Fibroblast of lung (primary cell): ENCODE measurements at regions not wholly inside any gene's neighbourhood (a gene's known extent, or its start where the extent isn't known, plus 50 kb on each side); places are given as distances from the start of the nearest gene placed in this dataset.
"Not testable (repeated sequence)": the region's sequence is repeated elsewhere in the genome, so short reads cannot be mapped to it uniquely, and the experiment has no call there.

ENCODE experiments used
- DNase-seq, 2 donors: peaks; one replicate each; pipeline versions ENCODE4 v3.0.0 to v3.0.0-alpha.2; 2010; ENCODE audit warnings: low read depth in 2 of 2
- H2AFZ ChIP-seq: 2 replicates; pipeline ENCODE4 v1.5.1; 2012; ENCODE audit warnings: low read length, control low read depth, inconsistent platforms
- H3K27ac ChIP-seq: 2 replicates; pipeline ENCODE4 v1.5.1; 2011; ENCODE audit warnings: low read length, control low read depth; ENCODE audit not compliant: insufficient read depth
- H3K27me3 ChIP-seq: 2 replicates; pipeline ENCODE4 v1.5.1; 2011; ENCODE audit warnings: mild to moderate bottlenecking, low read length; ENCODE audit not compliant: control insufficient read depth, insufficient read depth
- H3K36me3 ChIP-seq: 2 replicates; pipeline ENCODE4 v1.5.1; 2011; ENCODE audit warnings: low read length; ENCODE audit not compliant: control insufficient read depth, insufficient read depth
- H3K4me1 ChIP-seq: 2 replicates; pipeline ENCODE4 v1.5.1; 2011; ENCODE audit warnings: low read length; ENCODE audit not compliant: control insufficient read depth, insufficient read depth; ENCODE audit errors: extremely low read depth
- H3K4me2 ChIP-seq: 2 replicates; pipeline ENCODE4 v1.5.1; 2011; ENCODE audit warnings: low read length, control low read depth; ENCODE audit not compliant: insufficient read depth; ENCODE audit errors: extremely low read depth
- H3K4me3 ChIP-seq, 4 experiments: fragments of 200-600 bp in 1 of 4; sonication (generic) in 1 of 4; replicated peaks in 1 of 4; 2 replicates each; pipeline ENCODE4 v1.5.1; 2011 to 2016; ENCODE audit warnings: low read length in 4 of 4, low read depth in 3 of 4, mild to moderate bottlenecking in 3 of 4, control low read depth in 2 of 4, inconsistent platforms in 1 of 4, mixed read lengths in 1 of 4; ENCODE audit not compliant: insufficient read depth in 1 of 4; ENCODE audit errors: control extremely low read depth in 1 of 4
- H3K79me2 ChIP-seq: 2 replicates; pipeline ENCODE4 v1.5.1; 2012; ENCODE audit warnings: mild to moderate bottlenecking, low read length, inconsistent platforms; ENCODE audit not compliant: control insufficient read depth, insufficient read depth
- H3K9ac ChIP-seq: 2 replicates; pipeline ENCODE4 v1.5.1; 2011; ENCODE audit warnings: mild to moderate bottlenecking, low read length, control low read depth; ENCODE audit not compliant: insufficient read depth
- H3K9me3 ChIP-seq: 2 replicates; pipeline ENCODE4 v1.5.1; 2012; ENCODE audit warnings: low read depth, low read length; ENCODE audit not compliant: control insufficient read depth, insufficient read depth
- H4K20me1 ChIP-seq: 2 replicates; pipeline ENCODE4 v1.5.1; 2011; ENCODE audit warnings: low read length; ENCODE audit not compliant: control insufficient read depth, insufficient read depth; ENCODE audit errors: extremely low read depth
- CTCF ChIP-seq, 2 donors: IDR thresholded peaks in 1 of 2; conservative IDR thresholded peaks in 1 of 2; 1 replicate in 1 of 2; 2 replicates in 1 of 2; pipeline ENCODE4 v1.5.1; 2011 to 2012; ENCODE audit warnings: low read length in 2 of 2, control low read depth in 1 of 2, inconsistent platforms in 1 of 2, low read depth in 1 of 2, mild to moderate bottlenecking in 1 of 2
- EZH2 ChIP-seq: IDR thresholded peaks from 2 replicates; pipeline ENCODE4 v1.5.1; 2012; ENCODE audit warnings: low read length, control low read depth, mild to moderate bottlenecking; ENCODE audit errors: missing control alignments

- H2AFZ ChIP-seq: no peak overlapping the region
- H3K36me3 ChIP-seq: no peaks in the 10 kb centered on the region
- no peak overlapping the region for H3K4me2 ChIP-seq
- H3K4me1 ChIP-seq: no peaks in the 10 kb centered on the region
- H3K27ac ChIP-seq: no peak overlapping the region
- TF ChIP-seq EZH2 (no peak), CTCF (conservative IDR thresholded peaks at IDR 0.05 in 1 of 2, IDR thresholded peaks at IDR 0.05 in 1 of 2; ENCODE audit: low read depth in 1 of 2, low read length in 2 of 2) (no peak)
- H4K20me1 ChIP-seq: no peaks in the 10 kb centered on the region
- DNase-seq: no peak
- no peaks in the 10 kb centered on the region for H3K27me3 ChIP-seq
- no peaks in the 10 kb centered on the region for H3K9me3 ChIP-seq
- H3K4me3 ChIP-seq: no peak overlapping the region
- no peaks in the 10 kb centered on the region for H3K79me2 ChIP-seq
- H3K9ac ChIP-seq: no peak overlapping the region
Observed at GRCh38 chr12:91639327-91639726, 456.7 kb upstream of the DCN start.

DNA sequence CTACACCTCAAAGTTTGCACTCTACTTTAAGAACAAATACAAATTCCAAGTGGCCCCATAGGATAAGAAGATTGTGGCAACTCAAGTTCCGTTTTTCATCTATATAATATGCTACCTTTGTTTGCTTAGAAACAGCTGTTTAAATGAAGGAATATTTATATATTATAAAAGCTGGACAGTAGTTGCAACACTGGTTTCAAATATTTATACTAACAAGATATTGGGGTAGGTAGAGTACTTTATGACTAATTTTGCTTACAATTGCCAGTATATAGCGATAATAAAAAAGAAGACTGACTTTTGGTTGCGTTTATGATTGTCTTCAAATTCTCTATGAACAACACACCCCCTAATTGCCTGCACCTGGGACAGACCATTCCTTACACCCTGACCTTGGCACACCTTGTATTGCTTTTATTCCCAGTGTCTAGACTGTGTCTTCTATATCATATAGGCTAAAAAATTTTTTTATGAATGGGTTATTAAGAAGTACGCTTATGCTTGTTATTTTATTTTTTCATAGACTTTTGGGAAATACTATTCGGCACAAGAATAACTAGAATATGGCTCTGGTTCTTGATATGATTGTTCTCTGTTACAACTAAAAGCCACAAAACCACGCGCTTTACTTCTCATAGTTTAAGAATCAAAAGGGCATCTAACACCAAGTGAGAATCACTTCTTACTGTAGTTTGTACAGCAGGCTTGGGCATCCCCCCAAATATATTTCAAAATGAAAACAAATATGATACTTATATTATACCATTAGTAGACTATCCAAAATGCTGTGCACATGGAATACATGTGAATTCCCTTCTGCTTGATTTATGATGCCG is 455.4 kb upstream of the DCN start:
- Histone ChIP-seq H3K9ac (no peak overlapping the region), H3K79me2 (no peaks in the 10 kb centered on the region), H3K27ac (no peak overlapping the region), H3K27me3 (no peaks in the 10 kb centered on the region), H3K4me1 (no peaks in the 10 kb centered on the region), H2AFZ (no peak overlapping the region), H4K20me1 (no peaks in the 10 kb centered on the region), H3K4me3 (no peak overlapping the region), H3K36me3 (no peaks in the 10 kb centered on the region), H3K4me2 (no peak overlapping the region), H3K9me3 (no peaks in the 10 kb centered on the region)
- no peak for DNase-seq
- no peak for TF ChIP-seq EZH2
- no peak for TF ChIP-seq CTCF (conservative IDR thresholded peaks at IDR 0.05 in 1 of 2, IDR thresholded peaks at IDR 0.05 in 1 of 2; ENCODE audit: low read depth in 1 of 2, low read length in 2 of 2)

- H3K9me3 ChIP-seq: no peaks in the 10 kb centered on the region
- no peaks in the 10 kb centered on the region for H3K36me3 ChIP-seq
- H3K4me3 ChIP-seq: no peak overlapping the region
- no peak overlapping the region for H3K9ac ChIP-seq
- DNase-seq: no peak
- no peak overlapping the region for H3K27ac ChIP-seq
- H3K79me2 ChIP-seq: no peaks in the 10 kb centered on the region
- H2AFZ ChIP-seq: no peak overlapping the region
- H4K20me1 ChIP-seq: no peaks in the 10 kb centered on the region
- no peaks in the 10 kb centered on the region for H3K27me3 ChIP-seq
- H3K4me1 ChIP-seq: no peaks in the 10 kb centered on the region
- TF ChIP-seq CTCF (conservative IDR thresholded peaks at IDR 0.05 in 1 of 2, IDR thresholded peaks at IDR 0.05 in 1 of 2; ENCODE audit: low read depth in 1 of 2, low read length in 2 of 2) (no peak), EZH2 (no peak)
- H3K4me2 ChIP-seq: no peak overlapping the region
Observed at GRCh38 chr12:91636721-91637120, 454.1 kb upstream of the DCN start.

GRCh38 chr12:91634386-91634713 is 451.7 kb upstream of the DCN start:
- H2AFZ ChIP-seq, H3K27ac ChIP-seq, H3K4me2 ChIP-seq, H4K20me1 ChIP-seq, H3K36me3 ChIP-seq, H3K4me1 ChIP-seq, H3K9me3 ChIP-seq, H3K4me3 ChIP-seq, H3K27me3 ChIP-seq, H3K9ac ChIP-seq, H3K79me2 ChIP-seq: not testable (repeated sequence)
- peak in 1 of 2 donors; percentile 4 for DNase-seq
